ENCODE measurements at regions not wholly inside any gene's neighbourhood (a gene's known extent, or its start where the extent isn't known, plus 50 kb on each side); places are given as distances from the start of the nearest gene placed in this dataset.

DNA sequence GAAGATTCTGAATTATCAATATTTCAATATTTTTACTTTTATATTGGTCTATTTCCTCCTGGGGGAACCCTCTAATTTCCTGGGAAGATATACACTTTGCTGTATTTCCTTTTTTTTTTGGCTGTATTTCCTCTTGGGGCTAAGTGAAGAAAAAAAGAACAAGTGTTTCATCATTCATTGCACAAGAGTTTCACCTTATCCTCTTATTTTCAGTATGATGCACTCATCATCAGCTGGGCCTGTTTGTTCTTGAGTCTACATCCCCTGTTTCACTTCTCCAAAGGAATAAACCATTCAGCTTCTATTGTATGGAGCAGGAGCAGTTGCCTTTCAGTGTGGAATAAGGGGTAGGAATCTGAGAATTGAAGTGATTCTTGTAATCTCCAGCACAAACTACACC is 210.8 kb downstream of the FAM170A start:
- H4K20me1 ChIP-seq (ENCODE audit: insufficient read depth): no peaks in the 10 kb centered on the region
- H3K9ac ChIP-seq: no peak overlapping the region
- H3K4me2 ChIP-seq: no peak overlapping the region
- POLR2A ChIA-PET: no interaction called here
- TF ChIP-seq, protein P1, sequence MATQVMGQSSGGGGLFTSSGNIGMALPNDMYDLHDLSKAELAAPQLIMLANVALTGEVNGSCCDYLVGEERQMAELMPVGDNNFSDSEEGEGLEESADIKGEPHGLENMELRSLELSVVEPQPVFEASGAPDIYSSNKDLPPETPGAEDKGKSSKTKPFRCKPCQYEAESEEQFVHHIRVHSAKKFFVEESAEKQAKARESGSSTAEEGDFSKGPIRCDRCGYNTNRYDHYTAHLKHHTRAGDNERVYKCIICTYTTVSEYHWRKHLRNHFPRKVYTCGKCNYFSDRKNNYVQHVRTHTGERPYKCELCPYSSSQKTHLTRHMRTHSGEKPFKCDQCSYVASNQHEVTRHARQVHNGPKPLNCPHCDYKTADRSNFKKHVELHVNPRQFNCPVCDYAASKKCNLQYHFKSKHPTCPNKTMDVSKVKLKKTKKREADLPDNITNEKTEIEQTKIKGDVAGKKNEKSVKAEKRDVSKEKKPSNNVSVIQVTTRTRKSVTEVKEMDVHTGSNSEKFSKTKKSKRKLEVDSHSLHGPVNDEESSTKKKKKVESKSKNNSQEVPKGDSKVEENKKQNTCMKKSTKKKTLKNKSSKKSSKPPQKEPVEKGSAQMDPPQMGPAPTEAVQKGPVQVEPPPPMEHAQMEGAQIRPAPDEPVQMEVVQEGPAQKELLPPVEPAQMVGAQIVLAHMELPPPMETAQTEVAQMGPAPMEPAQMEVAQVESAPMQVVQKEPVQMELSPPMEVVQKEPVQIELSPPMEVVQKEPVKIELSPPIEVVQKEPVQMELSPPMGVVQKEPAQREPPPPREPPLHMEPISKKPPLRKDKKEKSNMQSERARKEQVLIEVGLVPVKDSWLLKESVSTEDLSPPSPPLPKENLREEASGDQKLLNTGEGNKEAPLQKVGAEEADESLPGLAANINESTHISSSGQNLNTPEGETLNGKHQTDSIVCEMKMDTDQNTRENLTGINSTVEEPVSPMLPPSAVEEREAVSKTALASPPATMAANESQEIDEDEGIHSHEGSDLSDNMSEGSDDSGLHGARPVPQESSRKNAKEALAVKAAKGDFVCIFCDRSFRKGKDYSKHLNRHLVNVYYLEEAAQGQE (IDR thresholded peaks at IDR 0.05; ENCODE audit: low read depth, low read length): no peak
- TF ChIP-seq TCF12 (IDR thresholded peaks at IDR 0.05): no peak
- H3K9me2 ChIP-seq: no peaks in the 10 kb centered on the region
- no peaks in the 10 kb centered on the region for H3K4me1 ChIP-seq (ENCODE audit: control insufficient read depth in 1 of 2, insufficient read depth in 2 of 2, low read depth in 1 of 2, low read length in 1 of 2)
- H3K9me3 ChIP-seq: no peaks in the 10 kb centered on the region
- no peaks in the 10 kb centered on the region for H3F3A ChIP-seq (replicated peaks; ENCODE audit: insufficient read depth)
- no peak overlapping the region for H3K27ac ChIP-seq (ENCODE audit: low read depth in 2 of 2, low read length in 1 of 2)
- no peaks in the 10 kb centered on the region for H3K27me3 ChIP-seq (ENCODE audit: insufficient read depth)
- no peak overlapping the region for H3K4me3 ChIP-seq (ENCODE audit: low read depth in 2 of 2, low read length in 1 of 2)
- H3K79me2 ChIP-seq (ENCODE audit: insufficient read depth): no peaks in the 10 kb centered on the region
- H2AFZ ChIP-seq (ENCODE audit: low read depth): no peak overlapping the region
- no peak for DNase-seq
- CTCF ChIA-PET: no interaction called here
- no peaks in the 10 kb centered on the region for H3K36me3 ChIP-seq (replicated peaks in 1 of 2; ENCODE audit: control insufficient read depth in 1 of 2, insufficient read depth in 2 of 2, low read length in 1 of 2)

DNA sequence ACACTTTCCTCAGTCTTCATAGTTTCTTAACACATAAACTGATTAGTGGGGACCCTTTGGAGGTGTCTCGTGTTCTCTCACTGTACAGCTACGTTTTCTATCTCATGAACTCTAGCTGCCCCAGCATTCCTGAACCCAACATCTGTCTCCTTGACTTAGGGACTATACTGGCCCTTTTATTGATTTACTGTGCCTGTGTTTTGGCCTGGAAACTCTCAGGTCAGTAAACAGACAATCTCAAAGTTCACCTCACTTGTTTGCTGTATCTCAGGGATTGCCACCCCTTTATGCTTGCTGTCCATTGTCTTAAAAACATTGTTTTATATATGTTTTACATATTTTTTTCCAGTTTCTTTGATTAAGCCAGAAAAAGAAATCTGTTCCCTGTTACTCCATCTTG is 222.8 kb downstream of the FAM170A start:
- DNase-seq: no peak
- no peak overlapping the region for H3K27ac ChIP-seq (ENCODE audit: low read depth in 2 of 2, low read length in 1 of 2)
- no peak overlapping the region for H3K9ac ChIP-seq
- ChIA-PET CTCF (interaction anchor here (0.7 to 0.9 kb wide), 2 partner anchors 18 to 38 kb away, joined by 3 read pairs; no protein-coding TSS in a partner anchor), POLR2A (no interaction called here)
- no peaks in the 10 kb centered on the region for H3K9me3 ChIP-seq
- no peaks in the 10 kb centered on the region for H3F3A ChIP-seq (replicated peaks; ENCODE audit: insufficient read depth)
- no peaks in the 10 kb centered on the region for H3K27me3 ChIP-seq (ENCODE audit: insufficient read depth)
- H3K9me2 ChIP-seq: no peaks in the 10 kb centered on the region
- no peaks in the 10 kb centered on the region for H3K4me1 ChIP-seq (ENCODE audit: control insufficient read depth in 1 of 2, insufficient read depth in 2 of 2, low read depth in 1 of 2, low read length in 1 of 2)
- H4K20me1 ChIP-seq (ENCODE audit: insufficient read depth): no peaks in the 10 kb centered on the region
- H3K4me3 ChIP-seq (ENCODE audit: low read depth in 2 of 2, low read length in 1 of 2): no peak overlapping the region
- no peaks in the 10 kb centered on the region for H3K79me2 ChIP-seq (ENCODE audit: insufficient read depth)
- 21% methylated on average over 2 of the region's 2 CpGs for WGBS (ENCODE audit: low lambda C conversion rate)
- no peaks in the 10 kb centered on the region for H3K36me3 ChIP-seq (replicated peaks in 1 of 2; ENCODE audit: control insufficient read depth in 1 of 2, insufficient read depth in 2 of 2, low read length in 1 of 2)
- H2AFZ ChIP-seq (ENCODE audit: low read depth): no peak overlapping the region
- H3K4me2 ChIP-seq: no peak overlapping the region
- TF ChIP-seq TEAD4 (IDR thresholded peaks at IDR 0.05; ENCODE audit: borderline replicate concordance, insufficient read depth) (no peak), POLR2AphosphoS5 (IDR thresholded peaks at IDR 0.05; ENCODE audit: low read depth, low read length) (no peak), MEF2A (IDR thresholded peaks at IDR 0.05; ENCODE audit: borderline replicate concordance, low read depth) (no peak), TAF1 (IDR thresholded peaks at IDR 0.05; ENCODE audit: borderline replicate concordance, low read depth, low read length) (no peak), NRF1 (IDR thresholded peaks at IDR 0.05; ENCODE audit: low read depth, low read length) (no peak), FOXJ3 (CRISPR knock-in tag; IDR thresholded peaks at IDR 0.05) (no peak), SMC3 (IDR thresholded peaks at IDR 0.05; ENCODE audit: low read depth, low read length) (no peak), ELF1 (IDR thresholded peaks at IDR 0.05) (no peak), SIN3A (IDR thresholded peaks at IDR 0.05; ENCODE audit: borderline replicate concordance, low read depth, low read length) (no peak), RFX5 (IDR thresholded peaks at IDR 0.05; ENCODE audit: low read length) (no peak), FOSL2 (IDR thresholded peaks at IDR 0.05; ENCODE audit: borderline replicate concordance, low read depth) (no peak), YY1 (IDR thresholded peaks at IDR 0.05; ENCODE audit: low read depth) (no peak), RAD21 (IDR thresholded peaks at IDR 0.05; ENCODE audit: low read length) (no peak), NFIC (IDR thresholded peaks at IDR 0.05; ENCODE audit: borderline replicate concordance) (no peak), CHD2 (IDR thresholded peaks at IDR 0.05; ENCODE audit: low read length, partially characterized antibody) (no peak)
- TF ChIP-seq, protein P2, sequence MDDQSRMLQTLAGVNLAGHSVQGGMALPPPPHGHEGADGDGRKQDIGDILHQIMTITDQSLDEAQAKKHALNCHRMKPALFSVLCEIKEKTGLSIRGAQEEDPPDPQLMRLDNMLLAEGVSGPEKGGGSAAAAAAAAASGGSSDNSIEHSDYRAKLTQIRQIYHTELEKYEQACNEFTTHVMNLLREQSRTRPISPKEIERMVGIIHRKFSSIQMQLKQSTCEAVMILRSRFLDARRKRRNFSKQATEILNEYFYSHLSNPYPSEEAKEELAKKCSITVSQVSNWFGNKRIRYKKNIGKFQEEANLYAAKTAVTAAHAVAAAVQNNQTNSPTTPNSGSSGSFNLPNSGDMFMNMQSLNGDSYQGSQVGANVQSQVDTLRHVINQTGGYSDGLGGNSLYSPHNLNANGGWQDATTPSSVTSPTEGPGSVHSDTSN (IDR thresholded peaks at IDR 0.05): no peak
- TF ChIP-seq, protein P3, sequence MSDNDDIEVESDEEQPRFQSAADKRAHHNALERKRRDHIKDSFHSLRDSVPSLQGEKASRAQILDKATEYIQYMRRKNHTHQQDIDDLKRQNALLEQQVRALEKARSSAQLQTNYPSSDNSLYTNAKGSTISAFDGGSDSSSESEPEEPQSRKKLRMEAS (IDR thresholded peaks at IDR 0.05; ENCODE audit: low read depth): no peak
